ENCODE measurements at regions not wholly inside any gene's neighbourhood (a gene's known extent, or its start where the extent isn't known, plus 50 kb on each side); places are given as distances from the start of the nearest gene placed in this dataset.
A peak's percentile ranks its signal among the peaks of the same experiment; 100 is the strongest.

DNA sequence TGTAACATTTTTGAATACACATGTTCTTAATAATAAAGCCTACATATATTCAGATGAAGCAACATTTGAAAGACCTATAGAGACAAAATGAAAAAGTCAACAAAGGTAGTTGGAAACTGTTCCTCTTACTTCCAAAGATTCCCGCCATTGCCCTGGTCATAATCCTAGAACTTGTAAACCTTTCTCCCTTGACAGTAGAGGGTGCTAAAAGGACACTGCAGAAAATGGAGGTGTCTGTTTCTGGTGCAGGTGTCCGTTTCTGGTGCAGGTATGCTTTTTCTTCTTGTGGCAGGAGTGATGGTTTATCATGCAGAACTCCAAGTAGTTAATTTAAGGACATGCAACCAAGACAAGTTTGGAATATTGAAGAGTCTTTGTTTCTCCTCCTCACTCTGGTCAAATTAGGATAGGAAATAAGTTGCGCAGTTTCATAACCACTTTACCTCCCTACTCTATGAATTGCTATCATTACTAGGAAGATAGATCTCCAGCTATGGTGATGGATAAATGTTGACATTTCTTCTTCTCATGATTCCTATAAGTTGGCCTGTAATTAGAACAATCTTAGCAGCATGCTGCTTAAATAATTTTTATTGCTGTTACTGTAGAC, 56.0 kb upstream of the FAM174A start:
- Histone ChIP-seq H3K9me3 (replicated peaks in 1 of 2; ENCODE audit: control insufficient read depth in 2 of 2, insufficient read depth in 1 of 2, low read depth in 1 of 2, low read length in 2 of 2) (no peaks in the 10 kb centered on the region), H3K79me1 (ENCODE audit: low read depth, low read length) (no peaks in the 10 kb centered on the region), H2BK5ac (ENCODE audit: low read length) (no peak overlapping the region), H2BK120ac (ENCODE audit: low read depth, low read length) (no peak overlapping the region), H2BK12ac (ENCODE audit: low read length) (no peak overlapping the region), H2BK15ac (ENCODE audit: low read length) (no peak overlapping the region), H4K8ac (ENCODE audit: low read depth, low read length) (no peak overlapping the region), H3K36me3 (replicated peaks in 1 of 2; ENCODE audit: control insufficient read depth in 2 of 2, insufficient read depth in 2 of 2, low read length in 2 of 2) (no peaks in the 10 kb centered on the region), H3K18ac (ENCODE audit: low read length) (no peak overlapping the region), H3K23ac (ENCODE audit: low read depth, low read length, poor library complexity) (no peak overlapping the region), H2AFZ (ENCODE audit: low read length) (no peak overlapping the region), H3K14ac (ENCODE audit: low read length) (no peak overlapping the region), H3K4ac (ENCODE audit: low read length) (no peak overlapping the region), H3K27ac (replicated peaks; ENCODE audit: low read length) (no peak overlapping the region), H3K27me3 (ENCODE audit: control insufficient read depth in 3 of 3, insufficient read depth in 3 of 3, low read depth in 1 of 3, low read length in 3 of 3) (no peaks in the 10 kb centered on the region), H4K91ac (ENCODE audit: low read depth, low read length, poor library complexity) (no peak overlapping the region), H3K4me2 (ENCODE audit: insufficient read depth, low read length, poor library complexity, severe bottlenecking) (no peak overlapping the region), H2AK5ac (ENCODE audit: low read depth, low read length) (no peak overlapping the region), H3K9ac (ENCODE audit: low read depth, low read length, poor library complexity) (no peak overlapping the region), H3K4me3 (ENCODE audit: low read length in 2 of 2) (no peak overlapping the region), H3K4me1 (ENCODE audit: control insufficient read depth in 2 of 2, insufficient read depth in 1 of 2, low read depth in 1 of 2, low read length in 2 of 2) (no peaks in the 10 kb centered on the region)
- peak; percentile 11 for DNase-seq (ENCODE audit: low spot score)
- WGBS, 2 donors (ENCODE audit: extremely low coverage in 2 of 2, insufficient read length in 2 of 2, insufficient replicate concordance in 1 of 2) = no CpG with 5 or more reads among the region's 3 CpGs

DNA sequence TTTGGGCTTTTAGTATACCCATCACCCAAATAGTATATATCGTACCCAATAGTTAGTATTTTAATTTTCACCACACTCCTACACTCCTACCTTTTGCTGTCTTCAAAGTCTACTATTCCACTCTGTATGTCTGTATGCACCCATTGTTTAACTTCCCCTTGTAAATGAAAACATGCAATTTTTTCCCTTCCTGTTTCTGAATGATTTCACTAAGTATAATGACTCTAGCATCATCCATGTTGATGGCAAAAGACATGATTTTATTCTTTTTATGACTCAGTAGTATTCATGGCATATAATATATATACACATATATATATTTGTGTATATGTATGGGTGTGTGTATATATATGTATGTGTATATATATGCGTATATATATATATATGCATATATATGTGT, 63.1 kb upstream of the FAM174A start:
- H3K9ac ChIP-seq (ENCODE audit: low read depth, low read length, poor library complexity) = no peak overlapping the region
- no CpG with 5 or more reads among the region's 2 CpGs for WGBS, 2 donors (ENCODE audit: extremely low coverage in 2 of 2, insufficient read length in 2 of 2, insufficient replicate concordance in 1 of 2)
- H2AFZ ChIP-seq (ENCODE audit: low read length) = no peak overlapping the region
- H3K4me3 ChIP-seq (ENCODE audit: low read length in 2 of 2) = no peak overlapping the region
- H3K36me3 ChIP-seq (replicated peaks in 1 of 2; ENCODE audit: control insufficient read depth in 2 of 2, insufficient read depth in 2 of 2, low read length in 2 of 2) = no peaks in the 10 kb centered on the region
- DNase-seq (ENCODE audit: low spot score) = no peak
- H2BK12ac ChIP-seq (ENCODE audit: low read length) = no peak overlapping the region
- no peak overlapping the region for H3K4ac ChIP-seq (ENCODE audit: low read length)
- H3K27me3 ChIP-seq (ENCODE audit: control insufficient read depth in 3 of 3, insufficient read depth in 3 of 3, low read depth in 1 of 3, low read length in 3 of 3) = no peaks in the 10 kb centered on the region
- H3K14ac ChIP-seq (ENCODE audit: low read length) = no peak overlapping the region
- no peak overlapping the region for H3K27ac ChIP-seq (replicated peaks; ENCODE audit: low read length)
- H4K91ac ChIP-seq (ENCODE audit: low read depth, low read length, poor library complexity) = no peak overlapping the region
- no peak overlapping the region for H2BK15ac ChIP-seq (ENCODE audit: low read length)
- H3K4me2 ChIP-seq (ENCODE audit: insufficient read depth, low read length, poor library complexity, severe bottlenecking) = no peak overlapping the region
- no peak overlapping the region for H3K23ac ChIP-seq (ENCODE audit: low read depth, low read length, poor library complexity)
- H2AK5ac ChIP-seq (ENCODE audit: low read depth, low read length) = no peak overlapping the region
- H3K18ac ChIP-seq (ENCODE audit: low read length) = no peak overlapping the region
- H3K9me3 ChIP-seq (replicated peaks in 1 of 2; ENCODE audit: control insufficient read depth in 2 of 2, insufficient read depth in 1 of 2, low read depth in 1 of 2, low read length in 2 of 2) = peaks cover 0 to 3% of the 10 kb centered on the region in 2 donors
- H2BK5ac ChIP-seq (ENCODE audit: low read length) = no peak overlapping the region
- no peaks in the 10 kb centered on the region for H3K79me1 ChIP-seq (ENCODE audit: low read depth, low read length)
- H4K8ac ChIP-seq (ENCODE audit: low read depth, low read length) = no peak overlapping the region
- H3K4me1 ChIP-seq (ENCODE audit: control insufficient read depth in 2 of 2, insufficient read depth in 1 of 2, low read depth in 1 of 2, low read length in 2 of 2) = no peaks in the 10 kb centered on the region
- H2BK120ac ChIP-seq (ENCODE audit: low read depth, low read length) = no peak overlapping the region

DNA sequence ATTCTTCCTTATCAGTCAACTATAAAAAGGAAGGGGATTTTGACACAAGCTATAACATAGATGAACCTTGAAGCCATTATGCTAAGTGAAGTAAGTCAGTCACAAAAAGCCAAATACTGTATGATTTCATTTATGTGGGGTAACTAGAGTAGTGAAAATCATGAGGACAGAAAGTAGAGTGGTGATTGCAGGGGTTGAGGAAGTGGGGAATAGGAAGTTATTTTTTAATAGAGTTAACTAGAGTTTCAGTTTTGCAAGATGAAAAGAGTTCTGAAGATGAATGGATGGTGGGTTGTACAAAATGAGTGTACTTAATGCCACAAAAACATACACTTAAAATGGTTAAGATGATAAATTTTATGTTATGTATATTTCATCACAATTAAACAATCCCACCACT, 65.4 kb upstream of the FAM174A start:
- no peaks in the 10 kb centered on the region for H3K79me1 ChIP-seq (ENCODE audit: low read depth, low read length)

DNA sequence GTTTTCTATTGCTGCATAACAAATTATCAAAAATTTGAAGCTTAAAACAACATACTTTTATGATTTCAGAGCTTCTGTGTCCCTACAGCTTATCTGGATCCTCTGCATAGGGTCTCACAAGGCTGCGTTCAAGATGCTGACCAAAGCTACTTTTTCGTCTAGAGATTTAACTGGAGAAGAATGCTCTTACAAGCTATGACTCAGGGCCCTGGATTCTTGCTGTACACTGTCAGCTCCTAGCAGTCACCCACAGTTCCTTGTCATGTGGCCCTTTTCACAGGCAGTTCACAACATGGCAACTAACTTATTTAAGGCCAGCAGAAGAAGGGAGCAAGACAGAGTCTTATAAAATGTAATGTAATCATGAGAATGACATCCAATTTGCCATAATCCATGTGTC, 70.8 kb upstream of the FAM174A start:
- H3K9ac ChIP-seq (ENCODE audit: low read depth, low read length, poor library complexity) = no peak overlapping the region
- no peaks in the 10 kb centered on the region for H3K4me1 ChIP-seq (ENCODE audit: control insufficient read depth in 2 of 2, insufficient read depth in 1 of 2, low read depth in 1 of 2, low read length in 2 of 2)
- no peaks in the 10 kb centered on the region for H3K36me3 ChIP-seq (replicated peaks in 1 of 2; ENCODE audit: control insufficient read depth in 2 of 2, insufficient read depth in 2 of 2, low read length in 2 of 2)
- no peak overlapping the region for H4K8ac ChIP-seq (ENCODE audit: low read depth, low read length)
- no peak overlapping the region for H3K27ac ChIP-seq (replicated peaks; ENCODE audit: low read length)
- no peak overlapping the region for H3K4ac ChIP-seq (ENCODE audit: low read length)
- H2AFZ ChIP-seq (ENCODE audit: low read length) = no peak overlapping the region
- DNase-seq (ENCODE audit: low spot score) = no peak
- WGBS, 2 donors (ENCODE audit: extremely low coverage in 2 of 2, insufficient read length in 2 of 2, insufficient replicate concordance in 1 of 2) = no CpG with 5 or more reads among the region's 2 CpGs
- H2BK5ac ChIP-seq (ENCODE audit: low read length) = no peak overlapping the region
- no peak overlapping the region for H3K4me3 ChIP-seq (ENCODE audit: low read length in 2 of 2)
- H2BK15ac ChIP-seq (ENCODE audit: low read length) = no peak overlapping the region
- H3K18ac ChIP-seq (ENCODE audit: low read length) = no peak overlapping the region
- no peak overlapping the region for H3K23ac ChIP-seq (ENCODE audit: low read depth, low read length, poor library complexity)
- H3K27me3 ChIP-seq (ENCODE audit: control insufficient read depth in 3 of 3, insufficient read depth in 3 of 3, low read depth in 1 of 3, low read length in 3 of 3) = no peaks in the 10 kb centered on the region
- no peak overlapping the region for H2AK5ac ChIP-seq (ENCODE audit: low read depth, low read length)
- H4K91ac ChIP-seq (ENCODE audit: low read depth, low read length, poor library complexity) = no peak overlapping the region
- no peak overlapping the region for H2BK12ac ChIP-seq (ENCODE audit: low read length)
- H2BK120ac ChIP-seq (ENCODE audit: low read depth, low read length) = no peak overlapping the region
- H3K14ac ChIP-seq (ENCODE audit: low read length) = no peak overlapping the region
- no peaks in the 10 kb centered on the region for H3K9me3 ChIP-seq (replicated peaks in 1 of 2; ENCODE audit: control insufficient read depth in 2 of 2, insufficient read depth in 1 of 2, low read depth in 1 of 2, low read length in 2 of 2)
- no peak overlapping the region for H3K4me2 ChIP-seq (ENCODE audit: insufficient read depth, low read length, poor library complexity, severe bottlenecking)
- H3K79me1 ChIP-seq (ENCODE audit: low read depth, low read length) = no peaks in the 10 kb centered on the region

More for the DNA sequence above, 65.4 kb upstream of the FAM174A start:
- Histone ChIP-seq H3K27me3 (ENCODE audit: control insufficient read depth in 3 of 3, insufficient read depth in 3 of 3, low read depth in 1 of 3, low read length in 3 of 3) (no peaks in the 10 kb centered on the region), H3K23ac (ENCODE audit: low read depth, low read length, poor library complexity) (no peak overlapping the region), H3K18ac (ENCODE audit: low read length) (no peak overlapping the region), H3K4me3 (ENCODE audit: low read length in 2 of 2) (no peak overlapping the region), H3K4me1 (ENCODE audit: control insufficient read depth in 2 of 2, insufficient read depth in 1 of 2, low read depth in 1 of 2, low read length in 2 of 2) (no peaks in the 10 kb centered on the region), H3K9me3 (replicated peaks in 1 of 2; ENCODE audit: control insufficient read depth in 2 of 2, insufficient read depth in 1 of 2, low read depth in 1 of 2, low read length in 2 of 2) (peaks cover 0 to 3% of the 10 kb centered on the region in 2 donors), H3K27ac (replicated peaks; ENCODE audit: low read length) (no peak overlapping the region), H2AK5ac (ENCODE audit: low read depth, low read length) (no peak overlapping the region), H3K4ac (ENCODE audit: low read length) (no peak overlapping the region), H4K91ac (ENCODE audit: low read depth, low read length, poor library complexity) (no peak overlapping the region), H2BK5ac (ENCODE audit: low read length) (no peak overlapping the region), H3K9ac (ENCODE audit: low read depth, low read length, poor library complexity) (no peak overlapping the region), H2BK15ac (ENCODE audit: low read length) (no peak overlapping the region), H3K14ac (ENCODE audit: low read length) (no peak overlapping the region), H2BK120ac (ENCODE audit: low read depth, low read length) (no peak overlapping the region), H2AFZ (ENCODE audit: low read length) (no peak overlapping the region), H3K36me3 (replicated peaks in 1 of 2; ENCODE audit: control insufficient read depth in 2 of 2, insufficient read depth in 2 of 2, low read length in 2 of 2) (no peaks in the 10 kb centered on the region), H2BK12ac (ENCODE audit: low read length) (no peak overlapping the region), H4K8ac (ENCODE audit: low read depth, low read length) (no peak overlapping the region), H3K4me2 (ENCODE audit: insufficient read depth, low read length, poor library complexity, severe bottlenecking) (no peak overlapping the region)
- DNase-seq (ENCODE audit: low spot score) = no peak
